A549 (cell line): ENCODE measurements at regions not wholly inside any gene's neighbourhood (a gene's known extent, or its start where the extent isn't known, plus 50 kb on each side); places are given as distances from the start of the nearest gene placed in this dataset.

Experiments used
- ATAC-seq, 2 experiments: fragments of 200-7000 bp in 1 of 2; fragments of >200 bp in 1 of 2; cut with Nextera tagmentation in 1 of 2; cut with Tn5 transposase in 1 of 2; 3 replicates each; pipeline versions ENCODE4 v1.8.0 to v1.9.1; 2018 to 2020; ENCODE audit warnings: mild to moderate bottlenecking in 1 of 2, moderate library complexity in 1 of 2
- CTCF ChIA-PET: fragments of 300-600 bp; sonication (Branson Sonifier 250); formaldehyde crosslinking; extraction: SDS; loops from one replicate; lab custom pipeline; 2021; ENCODE audit warnings: antibody characterized with exemption, inconsistent platforms; lab: Yijun Ruan, JAX
- POLR2A ChIA-PET: fragments of 350-600 bp; formaldehyde crosslinking; extraction: SDS; loops from one replicate; lab custom pipeline; 2021; ENCODE audit warnings: antibody characterized with exemption, inconsistent platforms; lab: Yijun Ruan, JAX
- DNase-seq, 2 experiments: peaks; one replicate each; pipeline versions ENCODE4 v3.0.0 to v3.0.0-alpha.2; 2011 to 2016; ENCODE audit warnings: low read depth in 1 of 2, low spot score in 1 of 2
- FAIRE-seq: peaks from 2 replicates; lab custom pipeline; 2011; peaks lifted over from hg19 to GRCh38; lab: Jason Lieb, UNC
- H3K27ac ChIP-seq, 2 experiments: fragments of >200 bp; sonication (Bioruptor Twin); formaldehyde crosslinking; 3 replicates each; pipeline ENCODE4 v1.5.1; 2016 to 2017
- H3K4me1 ChIP-seq: fragments of >200 bp; sonication (Bioruptor Twin); formaldehyde crosslinking; 3 replicates; pipeline ENCODE4 v1.6.1; 2016
- H3K4me2 ChIP-seq: fragments of >200 bp; sonication (Bioruptor Twin); formaldehyde crosslinking; 3 replicates; pipeline ENCODE4 v1.6.1; 2016
- H3K4me3 ChIP-seq: fragments of >200 bp; sonication (Bioruptor Twin); formaldehyde crosslinking; 3 replicates; pipeline ENCODE4 v1.5.1; 2016
- H3K9me3 ChIP-seq: fragments of >200 bp; sonication (Bioruptor Twin); formaldehyde crosslinking; 3 replicates; pipeline ENCODE4 v1.6.1; 2016
- BCL3 ChIP-seq: fragments of >200 bp; sonication (Bioruptor Twin); formaldehyde crosslinking; IDR thresholded peaks from 3 replicates; pipeline ENCODE4 v1.6.1; 2016
- CHD4 ChIP-seq: fragments of 200-600 bp; sonication (generic); IDR thresholded peaks from 2 replicates; pipeline ENCODE4 v1.6.1; 2016; ENCODE audit warnings: antibody characterized with exemption, mild to moderate bottlenecking, borderline replicate concordance
- CTCF ChIP-seq: fragments of >200 bp; sonication (Bioruptor Twin); formaldehyde crosslinking; IDR thresholded peaks from 3 replicates; pipeline ENCODE4 v1.5.1; 2016
- EP300 ChIP-seq, 2 experiments: fragments of >200 bp; sonication (Bioruptor Twin); formaldehyde crosslinking; IDR thresholded peaks; 2 replicates in 1 of 2; 3 replicates in 1 of 2; pipeline ENCODE4 v1.6.1; 2016 to 2017
- HES2 ChIP-seq: fragments of >200 bp; sonication (Bioruptor Twin); formaldehyde crosslinking; IDR thresholded peaks from 2 replicates; pipeline ENCODE4 v1.6.1; 2016
- HEYL ChIP-seq: fragments of 250-450 bp; sonication (Bioruptor Pico); IDR thresholded peaks from 2 replicates; pipeline ENCODE4 v1.8.0; 2021; ENCODE audit warnings: mild to moderate bottlenecking, moderate library complexity
- HMGXB4 ChIP-seq: fragments of 250-450 bp; sonication (Bioruptor Pico); IDR thresholded peaks from 2 replicates; pipeline ENCODE4 v1.5.0; 2021; ENCODE audit warnings: mild to moderate bottlenecking, moderate library complexity, borderline replicate concordance
- HOXB5 ChIP-seq: fragments of 250-450 bp; sonication (Bioruptor Pico); IDR thresholded peaks from 2 replicates; pipeline ENCODE4 v1.5.0; 2020; ENCODE audit warnings: mild to moderate bottlenecking, moderate library complexity
- JUN ChIP-seq, 2 experiments: fragments of >200 bp; sonication (Bioruptor Twin); formaldehyde crosslinking; IDR thresholded peaks; 2 replicates in 1 of 2; 3 replicates in 1 of 2; pipeline ENCODE4 v1.6.1; 2016 to 2017
- JUNB ChIP-seq: fragments of >200 bp; sonication (Bioruptor Twin); formaldehyde crosslinking; IDR thresholded peaks from 2 replicates; pipeline ENCODE4 v1.6.1; 2016
- MAFK ChIP-seq: fragments of 450-650 bp; IDR thresholded peaks from 2 replicates; pipeline ENCODE4 v1.6.1; 2014; ENCODE audit not compliant: partially characterized antibody
- NPAS2 ChIP-seq: fragments of 250-450 bp; sonication (Bioruptor Pico); IDR thresholded peaks from 2 replicates; pipeline ENCODE4 v1.8.0; 2022; ENCODE audit warnings: mild to moderate bottlenecking, moderate library complexity, borderline replicate concordance
- POLR2A ChIP-seq: IDR thresholded peaks from 2 replicates; pipeline ENCODE4 v1.6.1; 2012; ENCODE audit warnings: mild to moderate bottlenecking, low read length
- RAD21 ChIP-seq, 2 experiments: fragments of >200 bp in 1 of 2; sonication (Bioruptor Twin) in 1 of 2; formaldehyde crosslinking in 1 of 2; IDR thresholded peaks in 1 of 2; conservative IDR thresholded peaks in 1 of 2; 2 replicates in 1 of 2; 3 replicates in 1 of 2; pipeline ENCODE4 v1.6.1; 2012 to 2018; ENCODE audit warnings: inconsistent platforms in 1 of 2
- RFX5 ChIP-seq: fragments of 450-650 bp; IDR thresholded peaks from 2 replicates; pipeline ENCODE4 v1.7.1; 2014; ENCODE audit warnings: antibody characterized with exemption, mild to moderate bottlenecking, moderate library complexity
- ZFP36 ChIP-seq: fragments of 450-650 bp; IDR thresholded peaks from 2 replicates; pipeline ENCODE4 v1.6.1; 2014; ENCODE audit warnings: borderline replicate concordance; ENCODE audit not compliant: partially characterized antibody
- WGBS: methylation state at CpG from one replicate; pipeline ENCODE4 v1.1.6; 2017; ENCODE audit errors: missing lambda C conversion rate; 5-methylcytosine and 5-hydroxymethylcytosine counted together

GRCh38 chr6:165746331-165746730 is 83.3 kb upstream of the PDE10A start (continued):
- no peak for TF ChIP-seq EP300 (IDR thresholded peaks at IDR 0.05)
- TF ChIP-seq NPAS2, result no peak
- TF ChIP-seq ZFP36, result no peak
- TF ChIP-seq, all 56 proteins: peak for 0

GRCh38 chr6:165745492-165745891 is 82.5 kb upstream of the PDE10A start:
- CTCF ChIA-PET, result interaction anchor here (1.3 to 2.1 kb wide), 2 partner anchors 16 to 17 kb away, joined by 3 to 6 read pairs; no protein-coding TSS in a partner anchor
- no peaks in the 10 kb centered on the region for H3K9me3 ChIP-seq
- no peak for TF ChIP-seq HMGXB4
- TF ChIP-seq CHD4, result no peak
- no peak for TF ChIP-seq CTCF
- no peak for TF ChIP-seq ZFP36
- TF ChIP-seq RAD21 (conservative IDR thresholded peaks at IDR 0.05 in 1 of 2, IDR thresholded peaks at IDR 0.05 in 1 of 2), result no peak
- TF ChIP-seq JUN (IDR thresholded peaks at IDR 0.05), result no peak
- TF ChIP-seq HOXB5 (CRISPR knock-in tag), result no peak
- TF ChIP-seq RFX5, result no peak
- no peak for TF ChIP-seq EP300 (IDR thresholded peaks at IDR 0.05)
- ATAC-seq, result no peak
- no peak for FAIRE-seq
- 78% methylated on average over 3 of the region's 3 CpGs for WGBS
- no peak overlapping the region for H3K27ac ChIP-seq
- H3K4me2 ChIP-seq, result no peak overlapping the region
- no peak for DNase-seq
- no peaks in the 10 kb centered on the region for H3K4me1 ChIP-seq
- POLR2A ChIA-PET, result no interaction called here
- H3K4me3 ChIP-seq, result no peak overlapping the region

- 94% methylated on average over 1 of the region's 1 CpG for WGBS
Measured at GRCh38 chr6:165744555-165745228, 81.7 kb upstream of the PDE10A start.

GRCh38 chr6:165743366-165743898 is 80.4 kb upstream of the PDE10A start:
- H3K4me3 ChIP-seq, result no peak overlapping the region
- FAIRE-seq, result no peak
- WGBS, result 93% methylated on average over 6 of the region's 6 CpGs
- H3K9me3 ChIP-seq, result no peaks in the 10 kb centered on the region
- ATAC-seq, result no peak
- DNase-seq, result no peak
- H3K4me1 ChIP-seq, result no peaks in the 10 kb centered on the region
- ChIA-PET CTCF (no interaction called here), POLR2A (no interaction called here)
- H3K4me2 ChIP-seq, result no peak overlapping the region
- no peak overlapping the region for H3K27ac ChIP-seq
- no peak for TF ChIP-seq POLR2A
- TF ChIP-seq HES2, result no peak
- no peak for TF ChIP-seq CTCF
- TF ChIP-seq HEYL, result no peak
- TF ChIP-seq HMGXB4, result no peak
- TF ChIP-seq BCL3, result no peak
- TF ChIP-seq RAD21 (conservative IDR thresholded peaks at IDR 0.05 in 1 of 2, IDR thresholded peaks at IDR 0.05 in 1 of 2), result no peak

More at GRCh38 chr6:165744555-165745228, 81.7 kb upstream of the PDE10A start:
- POLR2A ChIA-PET, result no interaction called here
- H3K9me3 ChIP-seq, result no peaks in the 10 kb centered on the region
- no peak overlapping the region for H3K27ac ChIP-seq
- H3K4me3 ChIP-seq, result no peak overlapping the region
- no peak overlapping the region for H3K4me2 ChIP-seq
- FAIRE-seq, result no peak
- CTCF ChIA-PET, result interaction anchor here (1.3 to 2.1 kb wide), 2 partner anchors 15 to 16 kb away, joined by 3 to 6 read pairs; no protein-coding TSS in a partner anchor
- DNase-seq, result no peak
- TF ChIP-seq JUNB (no peak), MAFK (peak; percentile 57)
- TF ChIP-seq, all 56 proteins: peak for 1
- no peak for ATAC-seq
- H3K4me1 ChIP-seq, result no peaks in the 10 kb centered on the region
